Prostate gland (tissue), 2 donors: ENCODE measurements at regions not wholly inside any gene's neighbourhood (a gene's known extent, or its start where the extent isn't known, plus 50 kb on each side); places are given as distances from the start of the nearest gene placed in this dataset.

ENCODE experiments used
- DNase-seq: peaks from one replicate; pipeline ENCODE4 v3.0.0-alpha.2; 2019; ENCODE audit warnings: low spot score
- H3K27ac ChIP-seq, 2 donors: fragments of 200-600 bp; sonication (generic); 2 replicates each; pipeline ENCODE4 v1.5.1; 2017 to 2019
- H3K27me3 ChIP-seq: fragments of 200-600 bp; sonication (generic); replicated peaks from 2 replicates; pipeline ENCODE4 v1.5.1; 2019; ENCODE audit not compliant: insufficient read depth
- H3K36me3 ChIP-seq, 2 donors: fragments of 200-600 bp; sonication (generic); 1 replicate in 1 of 2; 2 replicates in 1 of 2; pipeline versions ENCODE4 v1.5.1 to v1.8.1; 2017 to 2019
- H3K4me1 ChIP-seq: fragments of 200-600 bp; sonication (generic); replicated peaks from 2 replicates; pipeline ENCODE4 v1.5.1; 2019
- H3K4me3 ChIP-seq, 2 donors: fragments of 200-600 bp; sonication (generic); 2 replicates each; pipeline ENCODE4 v1.5.1; 2017 to 2019
- H3K9me3 ChIP-seq: fragments of 200-600 bp; sonication (generic); 2 replicates; pipeline ENCODE4 v1.5.1; 2017
- POLR2A ChIP-seq: fragments of 450-650 bp; IDR thresholded peaks from one replicate; pipeline ENCODE4 v1.6.1; 2016; ENCODE audit warnings: antibody characterized with exemption, mild to moderate bottlenecking
- POLR2AphosphoS5 ChIP-seq: sonication (generic); formaldehyde crosslinking; IDR thresholded peaks from one replicate; pipeline ENCODE4 v1.6.1; 2017; ENCODE audit warnings: antibody characterized with exemption
- WGBS: methylation state at CpG from one replicate; pipeline ENCODE4 v1.1.5; 2018; 5-methylcytosine and 5-hydroxymethylcytosine counted together
- intact Hi-C: fragments of 100-400 bp; cut with DNase I; formaldehyde crosslinking; loops from one replicate; pipeline ENCODE4 v1.14.2; 2022
- TF ChIP-seq, protein P1 (sequence below), 4 experiments: fragments of 200-600 bp in 2 of 4; fragments of 450-650 bp in 2 of 4; sonication (generic) in 2 of 4; IDR thresholded peaks; 1 replicate in 3 of 4; 2 replicates in 1 of 4; pipeline ENCODE4 v1.5.1; 2016 to 2019; ENCODE audit warnings: antibody characterized with exemption in 4 of 4, mild to moderate bottlenecking in 2 of 4, moderate library complexity in 2 of 4

DNA sequence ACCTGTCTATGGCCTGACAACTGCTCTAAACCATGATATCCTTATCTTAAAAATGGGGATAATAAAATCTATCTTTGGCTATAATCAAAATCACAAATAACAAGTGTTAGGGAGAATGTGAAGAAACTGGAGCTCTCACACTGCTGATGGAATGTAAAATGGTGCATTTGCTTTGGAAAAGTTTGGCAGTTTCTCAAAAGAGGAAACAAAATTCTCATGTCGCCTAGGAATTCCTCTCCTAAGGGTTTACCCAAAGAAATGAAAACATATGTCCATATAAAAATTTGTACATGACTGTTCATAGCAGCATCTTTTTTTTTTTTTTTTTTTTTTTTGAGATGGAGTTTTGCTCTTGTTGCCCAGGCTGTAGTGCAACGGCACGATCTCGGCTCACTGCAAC, 64.3 kb downstream of the ZNF281 start:
- TF ChIP-seq, protein P1, sequence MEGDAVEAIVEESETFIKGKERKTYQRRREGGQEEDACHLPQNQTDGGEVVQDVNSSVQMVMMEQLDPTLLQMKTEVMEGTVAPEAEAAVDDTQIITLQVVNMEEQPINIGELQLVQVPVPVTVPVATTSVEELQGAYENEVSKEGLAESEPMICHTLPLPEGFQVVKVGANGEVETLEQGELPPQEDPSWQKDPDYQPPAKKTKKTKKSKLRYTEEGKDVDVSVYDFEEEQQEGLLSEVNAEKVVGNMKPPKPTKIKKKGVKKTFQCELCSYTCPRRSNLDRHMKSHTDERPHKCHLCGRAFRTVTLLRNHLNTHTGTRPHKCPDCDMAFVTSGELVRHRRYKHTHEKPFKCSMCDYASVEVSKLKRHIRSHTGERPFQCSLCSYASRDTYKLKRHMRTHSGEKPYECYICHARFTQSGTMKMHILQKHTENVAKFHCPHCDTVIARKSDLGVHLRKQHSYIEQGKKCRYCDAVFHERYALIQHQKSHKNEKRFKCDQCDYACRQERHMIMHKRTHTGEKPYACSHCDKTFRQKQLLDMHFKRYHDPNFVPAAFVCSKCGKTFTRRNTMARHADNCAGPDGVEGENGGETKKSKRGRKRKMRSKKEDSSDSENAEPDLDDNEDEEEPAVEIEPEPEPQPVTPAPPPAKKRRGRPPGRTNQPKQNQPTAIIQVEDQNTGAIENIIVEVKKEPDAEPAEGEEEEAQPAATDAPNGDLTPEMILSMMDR (IDR thresholded peaks at IDR 0.05): no peak
- TF ChIP-seq POLR2AphosphoS5 (no peak), POLR2A (no peak)
- 86% methylated on average over 4 of the region's 4 CpGs for whole genome bisulfite sequencing
- no peak overlapping the region for H3K4me3 ChIP-seq
- no peaks in the 10 kb centered on the region for H3K9me3 ChIP-seq
- H3K27ac ChIP-seq: no peak overlapping the region
- intact Hi-C loops: no loop called here
- H3K36me3 ChIP-seq: no peaks in the 10 kb centered on the region
- no peaks in the 10 kb centered on the region for H3K4me1 ChIP-seq
- no peaks in the 10 kb centered on the region for H3K27me3 ChIP-seq
- DNase-seq: no peak

DNA sequence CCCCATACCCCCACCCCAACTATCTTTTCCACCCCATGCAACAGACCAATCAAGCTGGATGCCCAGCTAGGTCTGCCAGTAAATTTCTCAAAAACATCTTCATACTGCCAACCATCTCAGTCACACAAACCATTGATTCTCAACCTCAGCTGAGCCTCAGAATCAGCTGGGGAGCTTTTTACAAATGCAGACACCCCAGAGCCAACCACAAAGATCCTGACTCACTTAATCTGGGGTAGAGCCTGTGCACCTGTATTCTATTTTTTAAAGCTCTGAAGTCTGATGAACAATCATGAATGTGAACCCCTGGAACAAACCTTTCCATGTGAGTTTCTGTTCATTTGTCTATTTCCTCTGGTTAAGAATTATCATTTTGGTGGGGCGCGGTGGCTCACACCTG, 66.0 kb downstream of the ZNF281 start:
- Histone ChIP-seq H3K27ac (no peak overlapping the region), H3K36me3 (no peaks in the 10 kb centered on the region), H3K4me1 (no peaks in the 10 kb centered on the region), H3K27me3 (no peaks in the 10 kb centered on the region), H3K4me3 (no peak overlapping the region), H3K9me3 (no peaks in the 10 kb centered on the region)
- 100% methylated on average over 2 of the region's 2 CpGs for WGBS
- TF ChIP-seq POLR2A (no peak), POLR2AphosphoS5 (no peak)
- TF ChIP-seq, protein P1 (IDR thresholded peaks at IDR 0.05): no peak
- DNase-seq: no peak
- intact Hi-C loops: no loop called here

DNA sequence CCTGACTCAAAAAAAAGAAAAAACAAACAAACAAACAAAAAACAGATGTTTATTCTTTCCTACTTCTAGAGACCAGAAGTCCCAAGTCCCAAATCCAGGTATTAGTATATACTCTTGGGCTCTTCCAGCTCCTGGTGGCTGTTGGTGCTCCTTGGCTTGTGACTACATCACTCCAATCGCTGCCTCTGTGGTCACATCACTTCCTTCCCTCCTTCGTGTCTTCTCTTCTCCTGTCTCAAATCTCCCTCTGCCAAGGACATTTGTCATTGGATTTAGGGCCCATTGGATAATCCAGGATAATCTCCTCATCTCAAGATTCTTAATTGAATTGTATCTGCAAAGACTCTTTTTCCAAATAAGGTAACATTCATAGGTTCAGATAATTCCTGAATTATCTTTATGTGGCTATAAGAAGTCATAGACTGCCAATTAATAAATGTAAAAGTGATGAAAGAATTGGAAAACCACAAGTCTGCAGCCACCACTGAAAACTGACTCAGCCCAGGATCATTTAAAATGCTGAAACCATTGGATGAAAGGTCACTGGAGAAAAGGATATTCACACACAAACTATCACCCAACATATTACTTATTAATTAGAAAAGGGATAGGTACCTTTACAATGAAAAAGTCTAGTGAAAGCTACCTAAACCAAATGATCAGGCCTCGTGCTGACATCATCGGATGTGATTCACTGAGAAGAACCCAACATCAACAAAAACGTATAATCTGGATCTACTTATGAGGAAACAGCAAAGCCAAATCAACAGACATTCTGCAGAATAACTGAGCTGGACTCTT, 67.1 kb downstream of the ZNF281 start:
- no peak for DNase-seq
- Histone ChIP-seq H3K27me3 (no peaks in the 10 kb centered on the region), H3K4me1 (no peaks in the 10 kb centered on the region), H3K27ac (no peak overlapping the region), H3K4me3 (no peak overlapping the region), H3K36me3 (no peaks in the 10 kb centered on the region), H3K9me3 (no peaks in the 10 kb centered on the region)
- WGBS: 85% methylated on average over 5 of the region's 5 CpGs
- TF ChIP-seq POLR2AphosphoS5 (no peak), POLR2A (no peak)
- TF ChIP-seq, protein P1 (IDR thresholded peaks at IDR 0.05): no peak
- intact Hi-C loops: no loop called here

DNA sequence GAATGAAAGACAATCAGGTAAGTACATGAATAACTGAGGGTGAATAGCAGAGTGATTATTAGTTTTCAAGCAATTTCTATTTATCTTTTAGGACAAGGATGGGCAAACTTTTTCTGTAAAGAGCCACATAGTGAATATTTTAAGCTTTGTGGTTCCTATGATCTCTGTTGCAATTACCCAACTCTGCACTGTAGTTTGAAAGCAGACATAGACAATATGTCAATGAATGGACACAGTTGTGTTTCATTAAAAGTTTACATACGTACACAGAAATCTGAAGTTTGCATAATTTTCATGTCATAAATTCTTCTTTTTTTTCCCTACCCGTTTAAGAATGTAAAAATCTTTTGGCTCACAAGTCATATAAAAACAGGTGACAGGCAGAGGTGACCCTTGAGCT, 71.4 kb downstream of the ZNF281 start:
- no peaks in the 10 kb centered on the region for H3K27me3 ChIP-seq
- H3K9me3 ChIP-seq: no peaks in the 10 kb centered on the region
- 57% methylated on average over 2 of the region's 2 CpGs for WGBS
- H3K27ac ChIP-seq: no peak overlapping the region
- H3K36me3 ChIP-seq: no peaks in the 10 kb centered on the region
- TF ChIP-seq POLR2AphosphoS5: no peak
- TF ChIP-seq POLR2A: no peak
- TF ChIP-seq, protein P1 (IDR thresholded peaks at IDR 0.05): no peak
- intact Hi-C loops: no loop called here
- no peaks in the 10 kb centered on the region for H3K4me1 ChIP-seq
- H3K4me3 ChIP-seq: no peak overlapping the region
- DNase-seq: no peak

DNA sequence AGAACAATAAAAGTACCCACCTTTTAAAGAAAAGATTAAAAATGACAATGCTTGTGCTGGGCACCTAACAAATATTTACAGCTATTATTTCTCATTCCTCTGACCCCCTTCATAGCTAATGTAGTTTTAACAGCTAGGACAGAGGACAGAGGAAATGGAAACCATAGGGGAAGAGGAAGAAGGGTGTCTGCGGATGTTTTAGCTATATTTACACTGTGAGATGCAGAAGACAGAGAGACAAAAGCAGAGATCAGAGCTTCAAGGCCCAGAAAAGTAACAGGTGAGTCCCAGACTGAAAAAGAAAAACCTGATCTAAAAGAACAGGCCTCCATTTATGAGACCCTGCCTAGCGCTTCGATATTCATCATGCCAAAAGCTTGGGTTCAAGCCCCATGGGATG, 72.0 kb downstream of the ZNF281 start:
- TF ChIP-seq, protein P1 (IDR thresholded peaks at IDR 0.05): no peak
- TF ChIP-seq POLR2A (no peak), POLR2AphosphoS5 (no peak)
- Histone ChIP-seq H3K4me3 (no peak overlapping the region), H3K36me3 (no peaks in the 10 kb centered on the region), H3K27me3 (no peaks in the 10 kb centered on the region), H3K27ac (no peak overlapping the region), H3K4me1 (no peaks in the 10 kb centered on the region), H3K9me3 (no peaks in the 10 kb centered on the region)
- no peak for DNase-seq
- intact Hi-C loops: no loop called here
- 89% methylated on average over 3 of the region's 3 CpGs for WGBS
